Karpas-422 (cell line): ENCODE measurements at regions not wholly inside any gene's neighbourhood (a gene's known extent, or its start where the extent isn't known, plus 50 kb on each side); places are given as distances from the start of the nearest gene placed in this dataset.

Experiments
- DNase-seq: peaks from one replicate; pipeline ENCODE4 v3.0.0-alpha.2; 2015
- H2AFZ ChIP-seq: fragments of 200-600 bp; sonication (generic); 2 replicates; pipeline ENCODE4 v1.6.1; 2014; ENCODE audit warnings: antibody characterized with exemption, low read length, mixed read lengths
- H3K27ac ChIP-seq: fragments of 200-600 bp; sonication (generic); 2 replicates; pipeline ENCODE4 v1.5.1; 2014; ENCODE audit warnings: mild to moderate bottlenecking, low read length, moderate library complexity
- H3K27me3 ChIP-seq: fragments of 200-600 bp; sonication (generic); 2 replicates; pipeline ENCODE4 v1.6.1; 2014; ENCODE audit warnings: low read length, mixed read lengths
- H3K36me3 ChIP-seq: fragments of 200-600 bp; sonication (generic); 2 replicates; pipeline ENCODE4 v1.6.1; 2014; ENCODE audit warnings: low read length, mixed read lengths; ENCODE audit not compliant: insufficient read depth
- H3K4me1 ChIP-seq: fragments of 200-600 bp; sonication (generic); 2 replicates; pipeline ENCODE4 v1.6.1; 2014; ENCODE audit warnings: mild to moderate bottlenecking, low read length, mixed read lengths
- H3K4me2 ChIP-seq: fragments of 200-600 bp; sonication (generic); 2 replicates; pipeline ENCODE4 v1.6.1; 2014; ENCODE audit warnings: low read length, low read depth, mild to moderate bottlenecking; ENCODE audit not compliant: poor library complexity, severe bottlenecking
- H3K4me3 ChIP-seq: fragments of 200-600 bp; sonication (generic); 2 replicates; pipeline ENCODE4 v1.5.1; 2014; ENCODE audit warnings: mild to moderate bottlenecking, antibody characterized with exemption, low read length, mixed read lengths
- H3K79me2 ChIP-seq: fragments of 200-600 bp; sonication (generic); 2 replicates; pipeline ENCODE4 v1.6.1; 2014; ENCODE audit warnings: mild to moderate bottlenecking, low read length, mixed read lengths
- H3K9ac ChIP-seq: fragments of 200-600 bp; sonication (generic); 2 replicates; pipeline ENCODE4 v1.6.0; 2014; ENCODE audit warnings: low read length
- H3K9me2 ChIP-seq: fragments of 200-600 bp; sonication (generic), shearing (Covaris generic); replicated peaks from 2 replicates; pipeline ENCODE4 v1.6.0; 2014; ENCODE audit warnings: mild to moderate bottlenecking, low read length, moderate library complexity; ENCODE audit not compliant: insufficient read depth
- H3K9me3 ChIP-seq: fragments of 300-700, 200-600 bp; sonication (generic); 2 replicates; pipeline ENCODE4 v1.6.1; 2014; ENCODE audit warnings: low read length, mixed read lengths
- H4K20me1 ChIP-seq: fragments of 200-600 bp; sonication (generic); 2 replicates; pipeline ENCODE4 v1.6.1; 2014; ENCODE audit warnings: mild to moderate bottlenecking, antibody characterized with exemption, low read length, low read depth; ENCODE audit not compliant: insufficient read depth

DNA sequence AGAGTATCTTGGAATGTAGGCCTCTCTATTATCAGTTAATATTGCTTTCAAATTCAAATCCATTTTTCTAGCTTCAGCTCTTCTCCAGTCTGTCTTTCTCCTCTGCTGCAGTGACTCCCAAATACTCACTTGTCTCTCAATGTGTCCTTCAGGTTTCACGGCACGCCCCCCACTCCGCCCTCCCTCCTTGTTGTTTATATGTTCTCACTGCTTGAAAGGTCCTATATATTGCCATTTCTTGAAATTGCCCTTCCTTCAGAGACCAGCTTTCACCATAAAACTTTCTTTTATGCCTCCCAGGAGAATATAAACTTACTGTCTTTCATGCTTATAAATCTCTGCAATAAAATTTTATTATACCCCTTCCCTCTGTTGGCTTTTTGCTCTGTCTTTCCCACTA lies 668.2 kb downstream of the CCSER2 start:
- H4K20me1 ChIP-seq: no peaks in the 10 kb centered on the region
- H3K36me3 ChIP-seq: no peaks in the 10 kb centered on the region
- H3K9me2 ChIP-seq: no peaks in the 10 kb centered on the region
- no peak overlapping the region for H3K9ac ChIP-seq
- no peak overlapping the region for H3K4me2 ChIP-seq
- no peak overlapping the region for H3K4me3 ChIP-seq
- no peaks in the 10 kb centered on the region for H3K9me3 ChIP-seq
- no peak overlapping the region for H3K27ac ChIP-seq
- H3K4me1 ChIP-seq: no peaks in the 10 kb centered on the region
- no peaks in the 10 kb centered on the region for H3K27me3 ChIP-seq
- no peaks in the 10 kb centered on the region for H3K79me2 ChIP-seq
- no peak for DNase-seq
- H2AFZ ChIP-seq: no peak overlapping the region

DNA sequence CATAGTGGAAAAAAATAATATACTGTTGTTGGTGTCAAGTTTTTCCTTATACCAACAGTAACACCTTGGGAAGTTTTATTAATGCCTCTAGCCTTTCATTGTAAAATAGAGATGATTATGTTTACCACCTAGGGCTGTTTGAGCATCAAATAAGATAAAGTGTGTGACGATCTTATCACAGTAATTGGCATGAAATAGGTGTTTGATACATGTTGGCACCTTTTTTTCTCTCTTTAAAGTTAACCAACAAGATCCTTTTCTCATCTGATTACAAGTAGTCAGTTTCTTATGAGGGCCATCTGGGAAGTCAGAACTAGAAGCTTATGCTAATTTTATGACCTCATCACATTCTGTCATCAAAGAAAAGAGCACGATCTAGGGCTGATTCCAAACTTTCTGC lies 669.5 kb downstream of the CCSER2 start:
- no peaks in the 10 kb centered on the region for H4K20me1 ChIP-seq

DNA sequence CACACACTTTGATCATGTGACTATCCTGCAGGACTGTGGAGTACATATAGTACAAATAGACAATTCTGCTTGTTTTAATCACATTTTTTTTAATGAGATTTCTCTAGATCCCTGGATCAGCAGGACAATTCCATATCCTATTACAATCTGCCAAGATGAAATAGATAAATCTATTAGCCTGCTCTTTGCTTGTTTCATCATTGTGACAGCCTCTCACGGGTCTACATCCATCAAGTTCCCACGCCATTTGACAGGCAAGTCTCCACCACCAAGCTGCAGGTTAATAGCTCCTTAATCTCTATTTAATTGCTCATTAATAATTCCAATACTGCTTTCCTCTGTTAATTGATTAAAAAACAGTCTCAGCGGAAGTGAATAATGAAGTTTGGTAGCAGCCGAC lies 671.5 kb downstream of the CCSER2 start:
- Histone ChIP-seq H4K20me1 (no peaks in the 10 kb centered on the region), H3K4me1 (no peaks in the 10 kb centered on the region), H3K4me3 (no peak overlapping the region), H3K79me2 (no peaks in the 10 kb centered on the region), H3K9ac (no peak overlapping the region), H3K36me3 (no peaks in the 10 kb centered on the region), H3K9me2 (no peaks in the 10 kb centered on the region), H3K27ac (no peak overlapping the region), H3K27me3 (no peaks in the 10 kb centered on the region), H3K4me2 (no peak overlapping the region), H2AFZ (no peak overlapping the region), H3K9me3 (no peaks in the 10 kb centered on the region)
- no peak for DNase-seq

More for the DNA sequence above, 669.5 kb downstream of the CCSER2 start:
- H3K4me2 ChIP-seq: no peak overlapping the region
- H3K9ac ChIP-seq: no peak overlapping the region
- H3K79me2 ChIP-seq: no peaks in the 10 kb centered on the region
- H3K4me1 ChIP-seq: no peaks in the 10 kb centered on the region
- no peak overlapping the region for H3K4me3 ChIP-seq
- no peak for DNase-seq
- H3K9me2 ChIP-seq: no peaks in the 10 kb centered on the region
- no peaks in the 10 kb centered on the region for H3K36me3 ChIP-seq
- H3K27me3 ChIP-seq: no peaks in the 10 kb centered on the region
- no peaks in the 10 kb centered on the region for H3K9me3 ChIP-seq
- no peak overlapping the region for H2AFZ ChIP-seq
- no peak overlapping the region for H3K27ac ChIP-seq

DNA sequence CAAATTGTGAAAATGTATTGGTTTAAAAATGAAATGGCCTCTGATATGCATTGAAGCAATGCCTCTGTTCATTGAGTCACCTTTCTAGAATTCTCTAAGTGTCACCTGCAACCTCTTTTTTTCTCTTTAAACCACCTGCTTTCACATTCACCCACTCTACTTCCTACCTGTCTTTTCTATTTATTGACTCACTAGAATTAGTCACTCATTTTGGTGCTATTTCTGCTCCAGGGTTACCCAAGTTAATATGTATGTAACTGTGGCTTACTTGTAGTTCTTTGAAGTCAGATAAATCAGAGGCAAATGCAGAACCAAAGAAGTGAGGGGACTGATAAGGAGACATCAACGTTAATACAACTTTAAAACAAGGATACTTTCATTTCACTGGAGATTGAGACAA lies 674.7 kb downstream of the CCSER2 start:
- Histone ChIP-seq H3K9me3 (no peaks in the 10 kb centered on the region), H3K27me3 (no peaks in the 10 kb centered on the region), H3K4me1 (no peaks in the 10 kb centered on the region), H3K9me2 (no peaks in the 10 kb centered on the region), H3K27ac (no peak overlapping the region), H3K4me3 (no peak overlapping the region), H3K79me2 (no peaks in the 10 kb centered on the region), H3K36me3 (no peaks in the 10 kb centered on the region), H3K9ac (no peak overlapping the region), H2AFZ (no peak overlapping the region), H3K4me2 (no peak overlapping the region), H4K20me1 (no peaks in the 10 kb centered on the region)
- DNase-seq: no peak

DNA sequence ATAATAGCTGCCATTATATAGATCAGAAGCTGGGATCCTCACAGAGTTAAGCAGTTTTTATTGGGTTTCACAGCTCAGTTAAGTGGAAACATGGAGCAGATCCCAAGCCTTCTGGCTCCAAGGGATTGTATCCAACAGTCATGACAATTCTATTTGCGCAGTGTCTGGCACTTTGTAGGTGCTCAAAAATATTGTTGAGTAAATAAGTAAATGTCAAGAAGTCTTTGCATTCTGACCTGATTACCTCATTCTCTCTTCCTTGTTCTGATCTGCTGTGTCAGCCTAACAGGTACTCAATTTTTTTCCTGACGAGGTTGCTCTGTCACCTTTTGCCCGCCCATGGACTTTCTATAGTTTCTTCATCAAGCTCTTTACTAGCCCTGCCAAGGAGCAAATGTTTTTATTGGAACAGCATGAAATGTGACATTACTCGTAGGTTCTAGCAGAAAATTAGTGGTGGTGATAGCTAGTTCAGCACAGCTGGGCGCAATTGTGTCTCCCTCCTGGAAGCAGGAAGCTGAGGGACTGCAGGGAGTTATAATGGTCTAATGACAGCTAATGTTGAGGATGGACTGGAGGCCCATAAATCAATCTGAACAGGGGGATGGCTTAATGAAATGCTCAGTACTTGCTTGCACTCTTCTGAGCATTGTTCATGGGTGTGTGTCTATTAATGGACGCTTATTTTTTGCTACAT lies 680.2 kb downstream of the CCSER2 start:
- Histone ChIP-seq H4K20me1 (no peaks in the 10 kb centered on the region), H3K4me1 (no peaks in the 10 kb centered on the region), H3K4me2 (no peak overlapping the region), H3K9ac (no peak overlapping the region), H3K4me3 (no peak overlapping the region), H3K36me3 (no peaks in the 10 kb centered on the region), H3K9me3 (no peaks in the 10 kb centered on the region), H2AFZ (no peak overlapping the region), H3K27ac (no peak overlapping the region), H3K79me2 (no peaks in the 10 kb centered on the region), H3K27me3 (no peaks in the 10 kb centered on the region), H3K9me2 (no peaks in the 10 kb centered on the region)
- no peak for DNase-seq

DNA sequence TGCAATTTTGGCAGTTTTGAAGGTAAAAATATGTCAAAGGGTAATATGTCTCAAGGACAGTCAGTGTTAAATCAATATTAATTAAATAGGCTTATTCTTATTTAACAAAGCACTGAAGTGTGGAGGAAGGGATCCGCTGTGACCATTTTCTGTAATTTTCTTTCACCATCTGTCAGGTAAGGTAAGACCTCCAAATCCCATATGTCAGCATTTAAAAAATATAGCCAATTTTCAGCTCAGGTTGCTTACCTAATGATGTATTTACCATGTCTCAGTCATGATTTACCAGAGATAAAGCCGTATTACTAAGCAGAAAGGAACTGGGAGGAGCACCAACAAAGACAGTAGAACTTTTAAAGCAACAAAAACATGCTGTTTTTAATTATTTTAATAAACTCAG lies 683.9 kb downstream of the CCSER2 start:
- Histone ChIP-seq H3K4me3 (no peak overlapping the region), H3K4me1 (no peaks in the 10 kb centered on the region), H3K9me2 (no peaks in the 10 kb centered on the region), H4K20me1 (no peaks in the 10 kb centered on the region), H3K36me3 (no peaks in the 10 kb centered on the region), H2AFZ (no peak overlapping the region), H3K4me2 (no peak overlapping the region), H3K27me3 (no peaks in the 10 kb centered on the region), H3K9me3 (no peaks in the 10 kb centered on the region), H3K9ac (no peak overlapping the region), H3K27ac (no peak overlapping the region), H3K79me2 (no peaks in the 10 kb centered on the region)
- DNase-seq: no peak

DNA sequence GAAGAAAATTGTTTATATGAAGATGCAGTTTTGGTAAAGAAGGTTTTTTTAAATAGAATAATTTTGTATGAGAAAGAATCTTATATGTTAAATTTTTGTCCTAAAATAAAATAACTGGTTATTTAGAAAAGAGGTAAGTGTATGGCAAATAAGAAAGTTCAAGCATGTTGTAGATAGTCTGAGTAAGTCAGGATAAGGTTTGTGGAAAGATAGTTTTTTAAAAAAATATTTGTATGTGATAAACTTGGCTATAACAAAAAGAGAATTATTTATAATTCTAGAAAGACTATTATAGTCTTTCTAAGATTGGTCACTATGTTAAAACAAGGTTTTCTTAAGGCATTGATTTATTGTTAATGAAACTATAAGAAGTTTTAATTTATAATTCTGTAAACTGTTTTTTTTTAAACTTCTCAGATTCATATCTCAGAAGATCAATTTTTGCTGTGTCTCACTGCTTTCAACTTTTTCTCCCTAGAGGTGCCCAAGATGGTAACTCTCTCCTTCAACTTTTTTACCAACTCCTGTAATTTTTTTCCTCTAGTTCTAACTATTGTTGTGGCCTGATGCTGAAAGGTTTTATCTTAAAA lies 698.6 kb downstream of the CCSER2 start:
- no peaks in the 10 kb centered on the region for H3K36me3 ChIP-seq
- no peak overlapping the region for H3K27ac ChIP-seq
- H3K4me3 ChIP-seq: no peak overlapping the region
- no peaks in the 10 kb centered on the region for H3K27me3 ChIP-seq
- no peaks in the 10 kb centered on the region for H3K9me3 ChIP-seq
- no peak overlapping the region for H3K4me2 ChIP-seq
- no peaks in the 10 kb centered on the region for H3K4me1 ChIP-seq
- no peaks in the 10 kb centered on the region for H3K79me2 ChIP-seq
- no peaks in the 10 kb centered on the region for H4K20me1 ChIP-seq
- H3K9ac ChIP-seq: no peak overlapping the region
- H2AFZ ChIP-seq: no peak overlapping the region
- DNase-seq: no peak
- H3K9me2 ChIP-seq: no peaks in the 10 kb centered on the region

DNA sequence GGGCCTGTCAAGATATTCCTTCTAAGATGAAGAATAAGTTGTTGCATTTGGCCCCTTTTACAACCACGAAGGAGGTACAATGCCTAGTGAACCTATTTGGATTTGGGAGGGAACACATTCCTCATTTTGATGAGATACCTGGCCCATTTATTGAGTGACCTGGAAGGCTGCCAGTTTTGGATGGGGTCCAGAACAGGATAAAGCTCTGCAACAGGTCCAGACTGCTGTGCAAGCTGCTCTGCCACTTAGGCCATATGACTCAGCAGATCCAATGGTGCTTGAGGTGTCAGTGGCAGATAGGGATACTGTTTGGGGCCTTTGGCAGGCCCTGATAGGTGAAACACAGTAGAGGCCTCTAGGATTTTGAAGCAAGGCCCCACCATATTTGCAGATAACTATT lies 704.6 kb downstream of the CCSER2 start:
- Histone ChIP-seq H4K20me1 (no peaks in the 10 kb centered on the region), H3K36me3 (no peaks in the 10 kb centered on the region), H3K9me3 (no peaks in the 10 kb centered on the region), H3K4me2 (no peak overlapping the region), H2AFZ (no peak overlapping the region), H3K27me3 (no peaks in the 10 kb centered on the region), H3K27ac (no peak overlapping the region), H3K9me2 (no peaks in the 10 kb centered on the region), H3K4me3 (no peak overlapping the region), H3K9ac (no peak overlapping the region), H3K79me2 (no peaks in the 10 kb centered on the region), H3K4me1 (no peaks in the 10 kb centered on the region)
- no peak for DNase-seq
